H1 (cell line): ENCODE measurements at regions not wholly inside any gene's neighbourhood (a gene's known extent, or its start where the extent isn't known, plus 50 kb on each side); places are given as distances from the start of the nearest gene placed in this dataset.

Experiments
- CTCF ChIA-PET: fragments of 300-600 bp; sonication (Branson Sonifier 250); formaldehyde crosslinking; loops from one replicate; lab custom pipeline; 2021; ENCODE audit not compliant: partially characterized antibody; lab: Charles Lee
- POLR2A ChIA-PET: fragments of 300-600 bp; sonication (Branson Sonifier 250); formaldehyde crosslinking; loops from one replicate; lab custom pipeline; 2021; ENCODE audit warnings: inconsistent platforms; ENCODE audit not compliant: partially characterized antibody; lab: Charles Lee
- DNase-seq, 2 experiments: peaks; one replicate each; pipeline versions ENCODE4 v3.0.0 to v3.0.0-alpha.2; 2010 to 2022; ENCODE audit warnings: low spot score in 2 of 2, low read depth in 1 of 2, mixed read lengths in 1 of 2
- FAIRE-seq: peaks from 2 replicates; lab custom pipeline; 2011; peaks lifted over from hg19 to GRCh38; lab: Jason Lieb, UNC
- H2AFZ ChIP-seq: 2 replicates; pipeline ENCODE4 v1.8.1; 2012; ENCODE audit warnings: low read length, inconsistent platforms
- H2AK5ac ChIP-seq: 2 replicates; pipeline ENCODE4 v1.6.1; 2013; ENCODE audit warnings: low read depth, low read length
- H2BK120ac ChIP-seq: replicated peaks from 2 replicates; pipeline ENCODE3; 2013; ENCODE audit warnings: low read depth, low read length, inconsistent platforms
- H2BK12ac ChIP-seq: 2 replicates; pipeline ENCODE4 v1.6.1; 2013; ENCODE audit warnings: low read depth, low read length
- H2BK15ac ChIP-seq: 2 replicates; pipeline ENCODE4 v1.6.1; 2013; ENCODE audit warnings: low read length
- H2BK20ac ChIP-seq: 2 replicates; pipeline ENCODE4 v1.6.1; 2013; ENCODE audit warnings: low read length
- H2BK5ac ChIP-seq: 2 replicates; pipeline ENCODE4 v1.6.1; 2013; ENCODE audit warnings: low read depth, low read length
- H3K14ac ChIP-seq: 2 replicates; pipeline ENCODE4 v1.6.1; 2013; ENCODE audit warnings: inconsistent platforms; ENCODE audit not compliant: insufficient read length
- H3K18ac ChIP-seq: 2 replicates; pipeline ENCODE4 v1.6.1; 2013; ENCODE audit warnings: low read length; ENCODE audit errors: extremely low read depth
- H3K23ac ChIP-seq: 2 replicates; pipeline ENCODE4 v1.6.1; 2013; ENCODE audit warnings: inconsistent platforms; ENCODE audit not compliant: insufficient read length
- H3K23me2 ChIP-seq: 2 replicates; pipeline ENCODE4 v1.6.1; 2013; ENCODE audit warnings: low read depth, low read length
- H3K27ac ChIP-seq: 2 replicates; pipeline ENCODE4 v1.6.1; 2011; ENCODE audit warnings: low read depth, low read length, inconsistent platforms
- H3K27me3 ChIP-seq, 4 experiments: replicated peaks in 1 of 4; 1 replicate in 1 of 4; 2 replicates in 3 of 4; pipeline versions ENCODE4 v1.6.1 to v1.8.1; 2011 to 2013; ENCODE audit warnings: low read length in 3 of 4, mild to moderate bottlenecking in 3 of 4, inconsistent platforms in 2 of 4, mixed read lengths in 2 of 4, moderate library complexity in 1 of 4; ENCODE audit not compliant: control insufficient read depth in 3 of 4, insufficient read depth in 3 of 4; ENCODE audit errors: extremely low read depth in 1 of 4
- H3K36me3 ChIP-seq, 4 experiments: 2 replicates each; pipeline versions ENCODE4 v1.6.1 to v1.8.1; 2011 to 2013; ENCODE audit warnings: mild to moderate bottlenecking in 4 of 4, low read length in 3 of 4, moderate library complexity in 2 of 4, control low read depth in 1 of 4, inconsistent platforms in 1 of 4; ENCODE audit not compliant: insufficient read depth in 4 of 4, control insufficient read depth in 2 of 4
- H3K4ac ChIP-seq: replicated peaks from 2 replicates; pipeline ENCODE3; 2013; ENCODE audit warnings: low read length, low read depth, mixed read lengths, inconsistent platforms; ENCODE audit not compliant: insufficient read length
- H3K4me1 ChIP-seq, 4 experiments: replicated peaks in 1 of 4; 1 replicate in 1 of 4; 2 replicates in 3 of 4; pipeline versions ENCODE4 v1.6.1 to v1.8.1; 2011 to 2013; ENCODE audit warnings: low read length in 3 of 4, inconsistent platforms in 2 of 4, mixed read lengths in 1 of 4; ENCODE audit not compliant: insufficient read depth in 4 of 4, control insufficient read depth in 3 of 4
- H3K4me2 ChIP-seq, 2 experiments: 2 replicates each; pipeline versions ENCODE4 v1.6.1 to v1.8.1; 2011 to 2013; ENCODE audit warnings: low read depth in 2 of 2, low read length in 2 of 2, control low read depth in 1 of 2, inconsistent platforms in 1 of 2, mild to moderate bottlenecking in 1 of 2; ENCODE audit not compliant: insufficient read depth in 1 of 2
- H3K4me3 ChIP-seq, 4 experiments: fragments of 200-600, 300-600 bp in 1 of 4; sonication (generic), shearing (Covaris generic), sonication (Bioruptor Twin) in 1 of 4; 2 replicates each; pipeline versions ENCODE4 v1.5.1 to v1.8.1; 2011 to 2016; ENCODE audit warnings: low read length in 4 of 4, low read depth in 3 of 4, control low read depth in 2 of 4, inconsistent platforms in 2 of 4, mild to moderate bottlenecking in 2 of 4, mixed read lengths in 1 of 4, moderate library complexity in 1 of 4; ENCODE audit not compliant: insufficient read depth in 2 of 4; ENCODE audit errors: extremely low read depth in 1 of 4
- H3K56ac ChIP-seq: replicated peaks from 2 replicates; pipeline ENCODE3; 2013; ENCODE audit warnings: low read depth, mild to moderate bottlenecking, mixed read lengths, low read length, inconsistent platforms; ENCODE audit not compliant: insufficient read length
- H3K79me1 ChIP-seq: 2 replicates; pipeline ENCODE4 v1.6.1; 2013; ENCODE audit warnings: low read depth, low read length, control low read depth
- H3K79me2 ChIP-seq, 2 experiments: 2 replicates each; pipeline versions ENCODE4 v1.6.1 to v1.8.1; 2012 to 2013; ENCODE audit warnings: low read length in 2 of 2, mild to moderate bottlenecking in 2 of 2, inconsistent platforms in 1 of 2; ENCODE audit not compliant: insufficient read depth in 2 of 2, control insufficient read depth in 1 of 2
- H3K9ac ChIP-seq, 4 experiments: replicated peaks in 1 of 4; 1 replicate in 1 of 4; 2 replicates in 3 of 4; pipeline versions ENCODE4 v1.6.1 to v1.8.1; 2011 to 2013; ENCODE audit warnings: low read depth in 3 of 4, low read length in 3 of 4, control low read depth in 2 of 4, mild to moderate bottlenecking in 2 of 4, moderate library complexity in 2 of 4, inconsistent platforms in 1 of 4; ENCODE audit errors: extremely low read depth in 1 of 4
- H3K9me3 ChIP-seq, 2 experiments: 2 replicates each; pipeline versions ENCODE4 v1.6.1 to v1.8.1; 2012 to 2013; ENCODE audit warnings: mild to moderate bottlenecking in 2 of 2, moderate library complexity in 2 of 2, control low read depth in 1 of 2, inconsistent platforms in 1 of 2, low read depth in 1 of 2, low read length in 1 of 2, mixed read lengths in 1 of 2; ENCODE audit not compliant: insufficient read depth in 2 of 2
- H4K20me1 ChIP-seq, 2 experiments: replicated peaks in 1 of 2; 2 replicates each; pipeline versions ENCODE3 to v1.8.1; 2011 to 2013; ENCODE audit warnings: inconsistent platforms in 2 of 2, low read length in 2 of 2, mild to moderate bottlenecking in 1 of 2; ENCODE audit not compliant: insufficient read depth in 2 of 2, control insufficient read depth in 1 of 2
- H4K5ac ChIP-seq: 2 replicates; pipeline ENCODE4 v1.6.1; 2013; ENCODE audit warnings: low read length, low read depth, mixed read lengths, inconsistent platforms; ENCODE audit not compliant: insufficient read length
- H4K8ac ChIP-seq: 2 replicates; pipeline ENCODE4 v1.8.0; 2013; ENCODE audit warnings: mild to moderate bottlenecking, moderate library complexity, low read length, inconsistent platforms; ENCODE audit not compliant: insufficient read depth; ENCODE audit errors: extremely low read depth
- H4K91ac ChIP-seq: replicated peaks from 2 replicates; pipeline ENCODE3; 2013; ENCODE audit warnings: low read length, mixed read lengths, inconsistent platforms; ENCODE audit not compliant: insufficient read length
- ATF2 ChIP-seq: IDR thresholded peaks from 2 replicates; pipeline ENCODE4 v1.6.1; 2012; ENCODE audit warnings: low read length, inconsistent platforms
- CEBPB ChIP-seq: IDR thresholded peaks from 2 replicates; pipeline ENCODE4 v1.6.1; 2012; ENCODE audit warnings: low read depth, low read length
- JUN ChIP-seq: IDR thresholded peaks from 2 replicates; pipeline ENCODE4 v1.6.1; 2011; ENCODE audit warnings: low read depth, mild to moderate bottlenecking, improper control_type of control experiment, low read length
- JUND ChIP-seq: IDR thresholded peaks from 2 replicates; pipeline ENCODE4 v1.6.1; 2011; ENCODE audit warnings: mild to moderate bottlenecking, improper control_type of control experiment, low read length
- NRF1 ChIP-seq: IDR thresholded peaks from 2 replicates; pipeline ENCODE4 v1.6.1; 2011; ENCODE audit warnings: mild to moderate bottlenecking, low read depth, low read length, improper control_type of control experiment
- POLR2AphosphoS5 ChIP-seq: IDR thresholded peaks from 2 replicates; pipeline ENCODE4 v1.6.1; 2011; ENCODE audit warnings: low read depth, low read length
- POU5F1 ChIP-seq: IDR thresholded peaks from 2 replicates; pipeline ENCODE4 v1.6.1; 2011; ENCODE audit warnings: low read depth, mild to moderate bottlenecking, low read length, moderate library complexity
- RBBP5 ChIP-seq: IDR thresholded peaks from 2 replicates; pipeline ENCODE4 v1.7.1; 2012; ENCODE audit warnings: low read depth, mild to moderate bottlenecking, inconsistent platforms, low read length, moderate library complexity, borderline replicate concordance
- RXRA ChIP-seq: IDR thresholded peaks from 2 replicates; pipeline ENCODE4 v1.6.1; 2011; ENCODE audit warnings: low read depth, mild to moderate bottlenecking, low read length, moderate library complexity; ENCODE audit not compliant: insufficient read depth
- SIRT6 ChIP-seq: IDR thresholded peaks from one replicate; pipeline ENCODE4 v1.7.1; 2012; ENCODE audit warnings: low read length, inconsistent platforms
- TAF7 ChIP-seq: optimal IDR thresholded peaks from 2 replicates; pipeline ENCODE3; 2011; ENCODE audit warnings: low read depth, mild to moderate bottlenecking, inconsistent platforms, low read length, moderate library complexity, borderline replicate concordance
- WGBS, 2 experiments: shearing (Covaris generic) in 1 of 2; methylation state at CpG; one replicate each; pipeline versions ENCODE4 v1.1.6 to v1.1.7; 2013 to 2015; ENCODE audit warnings: low lambda C conversion rate in 2 of 2, mixed read lengths in 2 of 2, inconsistent platforms in 1 of 2, low coverage in 1 of 2, missing lambda C conversion rate in 1 of 2; ENCODE audit not compliant: insufficient replicate concordance in 2 of 2, insufficient coverage in 1 of 2, insufficient read length in 1 of 2; ENCODE audit errors: extremely low coverage in 1 of 2, missing lambda C conversion rate in 1 of 2; 5-methylcytosine and 5-hydroxymethylcytosine counted together
- TF ChIP-seq, protein P1 (sequence below): IDR thresholded peaks from 2 replicates; pipeline ENCODE4 v1.6.1; 2012; ENCODE audit warnings: inconsistent platforms
- TF ChIP-seq, protein P2 (sequence below): IDR thresholded peaks from 2 replicates; pipeline ENCODE4 v1.6.1; 2012; ENCODE audit warnings: inconsistent platforms

DNA sequence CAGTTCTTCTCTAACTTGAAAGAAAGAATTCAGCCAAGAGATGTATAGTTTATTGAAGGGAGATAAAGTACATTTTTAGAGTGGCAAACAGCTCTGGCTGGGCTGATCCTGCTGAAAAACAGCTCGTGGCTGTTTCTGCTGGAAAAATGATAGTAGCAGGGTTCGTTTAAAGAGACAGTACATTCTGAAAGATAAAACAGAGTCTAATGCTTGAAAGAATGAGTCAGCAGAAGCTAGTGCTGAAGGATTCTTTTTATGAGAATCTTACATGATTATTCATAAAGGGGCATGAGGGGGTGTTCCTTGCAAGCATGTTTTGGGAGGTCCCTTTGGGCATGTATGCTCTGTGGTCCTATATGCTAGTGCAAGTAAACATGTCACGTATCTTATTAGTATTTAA lies 790.0 kb downstream of the PCDH18 start:
- Histone ChIP-seq H3K23ac (no peak overlapping the region), H3K23me2 (no peaks in the 10 kb centered on the region), H4K91ac (no peak overlapping the region), H3K18ac (no peak overlapping the region), H2AFZ (no peak overlapping the region), H3K14ac (no peak overlapping the region), H2BK15ac (no peak overlapping the region), H3K27ac (no peak overlapping the region), H2BK20ac (no peak overlapping the region), H2BK120ac (no peak overlapping the region), H3K56ac (no peak overlapping the region), H2BK5ac (no peak overlapping the region), H4K8ac (no peak overlapping the region), H4K20me1 (no peaks in the 10 kb centered on the region), H3K36me3 (no peaks in the 10 kb centered on the region; a peak in 1 of 8 replicates), H2AK5ac (no peak overlapping the region), H3K9me3 (peaks cover 9 to 11% of the 10 kb centered on the region in 2 experiments; a peak in 2 of 4 replicates), H3K4me3 (no peak overlapping the region), H3K4me2 (no peak overlapping the region), H3K9ac (no peak overlapping the region), H3K79me2 (no peaks in the 10 kb centered on the region), H4K5ac (no peak overlapping the region), H3K27me3 (peaks cover 0 to 1% (median 0%) of the 10 kb centered on the region in 4 experiments; a peak in 1 of 7 replicates), H3K4ac (no peak overlapping the region), H3K4me1 (no peaks in the 10 kb centered on the region), H3K79me1 (no peaks in the 10 kb centered on the region), H2BK12ac (no peak overlapping the region)
- POLR2A ChIA-PET = no interaction called here
- FAIRE-seq (no peak), DNase-seq (no peak)
- 97% methylated on average over 3 of the region's 3 CpGs; no CpG with 5 or more reads in 1 of the 2 experiments for WGBS, 2 experiments
- CTCF ChIA-PET = no interaction called here
- TF ChIP-seq JUND (no peak), NRF1 (no peak), RBBP5 (no peak), RXRA (no peak), JUN (no peak), TAF7 (no peak), SIRT6 (no peak), POU5F1 (no peak), POLR2AphosphoS5 (no peak), CEBPB (no peak), ATF2 (no peak)
- TF ChIP-seq, protein P1, sequence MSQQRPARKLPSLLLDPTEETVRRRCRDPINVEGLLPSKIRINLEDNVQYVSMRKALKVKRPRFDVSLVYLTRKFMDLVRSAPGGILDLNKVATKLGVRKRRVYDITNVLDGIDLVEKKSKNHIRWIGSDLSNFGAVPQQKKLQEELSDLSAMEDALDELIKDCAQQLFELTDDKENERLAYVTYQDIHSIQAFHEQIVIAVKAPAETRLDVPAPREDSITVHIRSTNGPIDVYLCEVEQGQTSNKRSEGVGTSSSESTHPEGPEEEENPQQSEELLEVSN = no peak
- TF ChIP-seq, protein P2, sequence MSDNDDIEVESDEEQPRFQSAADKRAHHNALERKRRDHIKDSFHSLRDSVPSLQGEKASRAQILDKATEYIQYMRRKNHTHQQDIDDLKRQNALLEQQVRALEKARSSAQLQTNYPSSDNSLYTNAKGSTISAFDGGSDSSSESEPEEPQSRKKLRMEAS = no peak
